Activated CD8-positive, alpha-beta memory T cell treated with anti-CD3 and anti-CD28 coated beads, Interleukin-2, amount 50 U/mL, for 48 hours (primary cell): ENCODE measurements at regions not wholly inside any gene's neighbourhood (a gene's known extent, or its start where the extent isn't known, plus 50 kb on each side); places are given as distances from the start of the nearest gene placed in this dataset.

Experiments
- DNase-seq: peaks from one replicate; pipeline ENCODE4 v3.0.0-alpha.2; 2020

GRCh38 chr6:26295691-26296555 is 69.1 kb upstream of the BTN3A2 start:
- no peak for DNase-seq

- DNase-seq: no peak
These were observed 68.5 kb upstream of the BTN3A2 start for GRCh38 chr6:26296556-26296856.

GRCh38 chr6:26296857-26297648 is 67.9 kb upstream of the BTN3A2 start:
- no peak for DNase-seq

GRCh38 chr6:26299286-26300042 is 65.5 kb upstream of the BTN3A2 start:
- DNase-seq: peak; percentile 75

- DNase-seq: no peak
These were observed 65.0 kb upstream of the BTN3A2 start for GRCh38 chr6:26300043-26300331.

- no peak for DNase-seq
These were observed 64.6 kb upstream of the BTN3A2 start for GRCh38 chr6:26300359-26300758.

- no peak for DNase-seq
These were observed 64.2 kb upstream of the BTN3A2 start for GRCh38 chr6:26300828-26301227.

GRCh38 chr6:26301638-26302037 is 63.4 kb upstream of the BTN3A2 start:
- no peak for DNase-seq

- no peak for DNase-seq
These were observed 61.9 kb upstream of the BTN3A2 start for GRCh38 chr6:26302941-26303559.

GRCh38 chr6:26304213-26304796 is 60.7 kb upstream of the BTN3A2 start:
- no peak for DNase-seq

GRCh38 chr6:26304797-26305640 is 60.0 kb upstream of the BTN3A2 start:
- peak; percentile 84 for DNase-seq

GRCh38 chr6:26305641-26305969 is 59.4 kb upstream of the BTN3A2 start:
- DNase-seq: no peak

GRCh38 chr6:26306232-26306631 is 58.8 kb upstream of the BTN3A2 start:
- no peak for DNase-seq

- no peak for DNase-seq
These were observed 57.1 kb upstream of the BTN3A2 start for GRCh38 chr6:26307850-26308249.

GRCh38 chr6:26309731-26310142 is 55.3 kb upstream of the BTN3A2 start:
- no peak for DNase-seq

GRCh38 chr6:26311012-26311384 is 54.0 kb upstream of the BTN3A2 start:
- DNase-seq: peak; percentile 81

GRCh38 chr6:26311385-26312095 is 53.5 kb upstream of the BTN3A2 start:
- DNase-seq: peak; percentile 80

- DNase-seq: no peak
These were observed 52.9 kb upstream of the BTN3A2 start for GRCh38 chr6:26312096-26312463.

- DNase-seq: peak; percentile 96
These were observed 52.2 kb upstream of the BTN3A2 start for GRCh38 chr6:26312501-26313397.
